Liver (tissue), 3 donors: ENCODE measurements at regions not wholly inside any gene's neighbourhood (a gene's known extent, or its start where the extent isn't known, plus 50 kb on each side); places are given as distances from the start of the nearest gene placed in this dataset.

Experiments
- GABPA ChIP-seq, 2 donors: IDR thresholded peaks in 1 of 2; conservative IDR thresholded peaks in 1 of 2; 2 replicates each; pipeline ENCODE4 v1.6.1; 2016; ENCODE audit warnings: antibody characterized with exemption in 2 of 2, mild to moderate bottlenecking in 1 of 2, moderate library complexity in 1 of 2
- JUND ChIP-seq, 2 donors: IDR thresholded peaks; 2 replicates each; pipeline ENCODE4 v1.6.1; 2016; ENCODE audit warnings: antibody characterized with exemption in 2 of 2
- RAD21 ChIP-seq, 2 donors: IDR thresholded peaks; 2 replicates each; pipeline ENCODE4 v1.6.1; 2016; ENCODE audit warnings: antibody characterized with exemption in 2 of 2, mild to moderate bottlenecking in 2 of 2
- RXRA ChIP-seq, 2 donors: IDR thresholded peaks; 2 replicates each; pipeline ENCODE4 v1.6.1; 2017 to 2018; ENCODE audit warnings: antibody characterized with exemption in 2 of 2, mild to moderate bottlenecking in 1 of 2
- SP1 ChIP-seq: IDR thresholded peaks from 2 replicates; pipeline ENCODE4 v1.6.1; 2018; ENCODE audit warnings: antibody characterized with exemption, mild to moderate bottlenecking
- YY1 ChIP-seq: IDR thresholded peaks from 2 replicates; pipeline ENCODE4 v1.6.1; 2016; ENCODE audit warnings: antibody characterized with exemption, mild to moderate bottlenecking
- TF ChIP-seq, protein P1 (sequence below): fragments of 150-350 bp; IDR thresholded peaks from 2 replicates; pipeline ENCODE4 v1.5.1; 2017; ENCODE audit warnings: improper control_type of control experiment, low read depth, low read length; ENCODE audit not compliant: missing input control
- donor health status: healthy.
- donor health status: healthy.

DNA sequence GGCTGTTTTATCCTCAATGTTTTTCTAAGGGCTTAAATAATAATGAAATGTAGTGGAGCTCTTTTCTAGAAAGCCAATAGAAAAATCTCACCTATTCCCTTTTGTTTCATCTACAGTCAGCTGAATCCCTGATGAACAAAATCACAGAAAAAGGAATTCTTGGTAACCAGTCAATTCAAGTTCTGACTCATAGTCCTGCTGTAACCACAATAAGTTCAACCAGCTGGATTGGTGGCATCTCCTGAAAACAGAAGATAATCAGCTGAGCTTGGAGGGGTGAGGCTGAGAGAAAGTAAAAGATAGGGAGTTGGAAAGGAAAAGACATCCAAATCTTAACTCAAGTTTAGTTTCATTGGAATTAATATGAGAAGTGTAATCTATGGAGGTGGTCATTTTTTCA, 772.1 kb downstream of the CCSER2 start:
- TF ChIP-seq RAD21 (IDR thresholded peaks at IDR 0.05) (no peak), YY1 (no peak), JUND (IDR thresholded peaks at IDR 0.05) (no peak), RXRA (IDR thresholded peaks at IDR 0.05) (no peak), SP1 (no peak), GABPA (IDR thresholded peaks at IDR 0.05 in 1 of 2, conservative IDR thresholded peaks at IDR 0.05 in 1 of 2) (no peak)
- TF ChIP-seq, protein P1, sequence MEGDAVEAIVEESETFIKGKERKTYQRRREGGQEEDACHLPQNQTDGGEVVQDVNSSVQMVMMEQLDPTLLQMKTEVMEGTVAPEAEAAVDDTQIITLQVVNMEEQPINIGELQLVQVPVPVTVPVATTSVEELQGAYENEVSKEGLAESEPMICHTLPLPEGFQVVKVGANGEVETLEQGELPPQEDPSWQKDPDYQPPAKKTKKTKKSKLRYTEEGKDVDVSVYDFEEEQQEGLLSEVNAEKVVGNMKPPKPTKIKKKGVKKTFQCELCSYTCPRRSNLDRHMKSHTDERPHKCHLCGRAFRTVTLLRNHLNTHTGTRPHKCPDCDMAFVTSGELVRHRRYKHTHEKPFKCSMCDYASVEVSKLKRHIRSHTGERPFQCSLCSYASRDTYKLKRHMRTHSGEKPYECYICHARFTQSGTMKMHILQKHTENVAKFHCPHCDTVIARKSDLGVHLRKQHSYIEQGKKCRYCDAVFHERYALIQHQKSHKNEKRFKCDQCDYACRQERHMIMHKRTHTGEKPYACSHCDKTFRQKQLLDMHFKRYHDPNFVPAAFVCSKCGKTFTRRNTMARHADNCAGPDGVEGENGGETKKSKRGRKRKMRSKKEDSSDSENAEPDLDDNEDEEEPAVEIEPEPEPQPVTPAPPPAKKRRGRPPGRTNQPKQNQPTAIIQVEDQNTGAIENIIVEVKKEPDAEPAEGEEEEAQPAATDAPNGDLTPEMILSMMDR = no peak
